ENCODE measurements at regions not wholly inside any gene's neighbourhood (a gene's known extent, or its start where the extent isn't known, plus 50 kb on each side); places are given as distances from the start of the nearest gene placed in this dataset.

DNA sequence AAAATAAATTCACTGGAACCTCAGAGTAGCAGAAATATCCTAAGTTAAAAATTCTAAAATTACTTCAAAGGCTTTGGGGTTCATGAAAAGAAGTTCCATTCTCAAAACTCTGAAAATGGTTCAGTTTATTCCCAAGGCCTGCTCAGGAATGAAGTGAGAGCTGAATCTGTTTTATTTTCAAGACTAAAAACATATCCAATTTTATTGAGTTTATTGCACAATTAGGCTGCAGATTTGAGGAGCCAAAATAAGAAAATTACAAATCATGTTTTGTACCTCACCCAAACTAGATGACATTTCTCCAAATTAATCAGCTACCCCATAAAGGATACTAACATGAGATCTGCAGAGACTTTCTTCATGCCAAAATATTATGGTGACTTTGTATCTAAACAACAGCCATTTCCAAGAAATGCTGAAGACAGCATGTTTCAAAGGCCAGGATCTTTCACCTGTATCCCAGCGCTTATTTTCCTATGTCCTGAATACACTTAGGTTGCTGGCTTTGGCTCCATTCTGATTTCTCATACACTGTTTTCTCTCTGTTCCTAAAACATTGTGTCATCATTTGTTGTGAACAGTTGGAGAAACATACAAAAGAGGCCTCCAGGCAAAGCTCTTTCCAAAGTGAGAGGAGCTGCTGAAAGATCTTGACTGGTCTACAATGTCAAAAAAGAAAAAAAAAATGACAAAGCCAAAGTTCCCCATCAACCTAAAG, 85.7 kb upstream of the F13A1 start:
- H3K4me2 ChIP-seq (ENCODE audit: low read depth, low read length, poor library complexity, severe bottlenecking), result peak overlapping the region; percentile 57

DNA sequence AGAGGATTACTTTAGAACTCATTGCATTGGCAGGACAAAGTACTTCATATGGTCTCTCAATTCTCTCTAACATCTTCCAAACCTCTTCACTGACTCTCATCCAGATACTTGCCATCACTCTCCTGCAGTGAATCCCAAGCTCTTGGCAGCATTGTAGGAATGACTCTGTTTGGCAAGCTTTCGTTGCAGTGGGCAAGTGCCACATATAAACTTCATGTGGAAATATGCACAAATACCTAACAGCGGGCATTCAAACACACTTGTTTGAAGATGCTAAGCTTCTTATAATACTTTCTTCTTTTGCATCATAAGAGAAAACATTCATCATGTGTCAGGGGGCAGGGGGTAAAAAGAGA, 86.2 kb upstream of the F13A1 start:
- Histone ChIP-seq H3K4me2 (ENCODE audit: low read depth, low read length, poor library complexity, severe bottlenecking) (peak overlapping the region; percentile 57), H3K9me2 (replicated peaks; ENCODE audit: insufficient read depth, low read length) (no peaks in the 10 kb centered on the region), H3K27me3 (ENCODE audit: low read length) (no peaks in the 10 kb centered on the region), H3K9me3 (ENCODE audit: insufficient read depth, low read length) (no peaks in the 10 kb centered on the region), H3K4me3 (ENCODE audit: insufficient read depth, low read length, poor library complexity, severe bottlenecking) (peak overlapping the region; percentile 28), H3K27ac (ENCODE audit: low read depth, low read length) (peak overlapping the region; percentile 79), H3K36me3 (ENCODE audit: low read length) (no peaks in the 10 kb centered on the region; the same call in 1 of the 2 replicates), H4K20me1 (ENCODE audit: low read depth, low read length) (no peaks in the 10 kb centered on the region), H2AFZ (ENCODE audit: low read depth, low read length, severe bottlenecking) (peak overlapping the region; percentile 18), H3K79me2 (ENCODE audit: insufficient read depth, low read length) (no peaks in the 10 kb centered on the region), H3K9ac (ENCODE audit: low read length) (peak overlapping the region; percentile 22; the same call in 1 of the 2 replicates), H3F3A (ENCODE audit: insufficient read depth) (peaks cover 19% of the 10 kb centered on the region)
- TF ChIP-seq, protein P1, sequence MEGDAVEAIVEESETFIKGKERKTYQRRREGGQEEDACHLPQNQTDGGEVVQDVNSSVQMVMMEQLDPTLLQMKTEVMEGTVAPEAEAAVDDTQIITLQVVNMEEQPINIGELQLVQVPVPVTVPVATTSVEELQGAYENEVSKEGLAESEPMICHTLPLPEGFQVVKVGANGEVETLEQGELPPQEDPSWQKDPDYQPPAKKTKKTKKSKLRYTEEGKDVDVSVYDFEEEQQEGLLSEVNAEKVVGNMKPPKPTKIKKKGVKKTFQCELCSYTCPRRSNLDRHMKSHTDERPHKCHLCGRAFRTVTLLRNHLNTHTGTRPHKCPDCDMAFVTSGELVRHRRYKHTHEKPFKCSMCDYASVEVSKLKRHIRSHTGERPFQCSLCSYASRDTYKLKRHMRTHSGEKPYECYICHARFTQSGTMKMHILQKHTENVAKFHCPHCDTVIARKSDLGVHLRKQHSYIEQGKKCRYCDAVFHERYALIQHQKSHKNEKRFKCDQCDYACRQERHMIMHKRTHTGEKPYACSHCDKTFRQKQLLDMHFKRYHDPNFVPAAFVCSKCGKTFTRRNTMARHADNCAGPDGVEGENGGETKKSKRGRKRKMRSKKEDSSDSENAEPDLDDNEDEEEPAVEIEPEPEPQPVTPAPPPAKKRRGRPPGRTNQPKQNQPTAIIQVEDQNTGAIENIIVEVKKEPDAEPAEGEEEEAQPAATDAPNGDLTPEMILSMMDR (IDR thresholded peaks at IDR 0.05; ENCODE audit: insufficient read depth, low read length, poor library complexity, severe bottlenecking), result no peak
- no peak for TF ChIP-seq EZH2phosphoT487 (conservative IDR thresholded peaks at IDR 0.05; ENCODE audit: low read length)

More for the DNA sequence above, 85.7 kb upstream of the F13A1 start:
- H3K79me2 ChIP-seq (ENCODE audit: insufficient read depth, low read length), result no peaks in the 10 kb centered on the region
- H3K36me3 ChIP-seq (ENCODE audit: low read length), result no peaks in the 10 kb centered on the region; the same call in 1 of the 2 replicates
- peak overlapping the region; percentile 22; the same call in 1 of the 2 replicates for H3K9ac ChIP-seq (ENCODE audit: low read length)
- H3K9me2 ChIP-seq (replicated peaks; ENCODE audit: insufficient read depth, low read length), result no peaks in the 10 kb centered on the region
- peak overlapping the region; percentile 79 for H3K27ac ChIP-seq (ENCODE audit: low read depth, low read length)
- peak overlapping the region; percentile 18 for H2AFZ ChIP-seq (ENCODE audit: low read depth, low read length, severe bottlenecking)
- no peaks in the 10 kb centered on the region for H3K27me3 ChIP-seq (ENCODE audit: low read length)
- TF ChIP-seq EZH2phosphoT487 (conservative IDR thresholded peaks at IDR 0.05; ENCODE audit: low read length), result no peak
- TF ChIP-seq, protein P1 (IDR thresholded peaks at IDR 0.05; ENCODE audit: insufficient read depth, low read length, poor library complexity, severe bottlenecking), result no peak
- no peaks in the 10 kb centered on the region for H3K9me3 ChIP-seq (ENCODE audit: insufficient read depth, low read length)
- H4K20me1 ChIP-seq (ENCODE audit: low read depth, low read length), result no peaks in the 10 kb centered on the region
- H3F3A ChIP-seq (ENCODE audit: insufficient read depth), result peaks cover 19% of the 10 kb centered on the region
- no peak overlapping the region for H3K4me3 ChIP-seq (ENCODE audit: insufficient read depth, low read length, poor library complexity, severe bottlenecking)

DNA sequence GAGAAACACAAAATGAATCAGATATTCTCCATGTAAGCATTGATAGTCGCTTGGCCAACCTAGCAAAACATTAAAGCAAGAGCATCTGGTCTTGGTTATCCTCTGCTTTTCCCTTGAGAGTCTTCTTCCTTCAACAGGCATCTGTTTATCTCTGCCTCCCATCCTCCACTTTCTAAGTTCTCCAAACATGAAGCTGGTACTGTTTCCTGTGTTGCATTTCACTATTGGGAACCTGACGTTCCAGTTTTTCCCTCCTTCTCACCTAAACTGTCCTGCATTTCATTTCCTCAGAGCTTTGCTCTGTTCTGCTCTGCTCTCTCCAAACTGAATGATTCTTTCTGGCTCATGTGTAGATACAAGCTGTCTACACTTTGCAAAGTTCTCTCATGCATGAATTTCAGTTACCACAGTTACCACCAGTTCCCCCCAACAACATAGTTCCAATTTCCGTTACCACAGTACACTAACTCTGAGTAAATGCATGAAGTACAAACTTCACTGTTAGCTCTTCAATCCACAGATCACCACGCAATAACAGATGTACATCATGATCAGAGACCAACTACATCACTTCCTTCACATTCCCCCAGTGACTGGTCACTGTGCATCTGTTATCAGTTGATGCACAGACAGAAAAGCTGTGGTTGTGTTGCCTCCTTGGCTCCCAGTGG, 86.7 kb upstream of the F13A1 start:
- peak overlapping the region; percentile 22; the same call in 1 of the 2 replicates for H3K9ac ChIP-seq (ENCODE audit: low read length)
- H3K9me2 ChIP-seq (replicated peaks; ENCODE audit: insufficient read depth, low read length), result no peaks in the 10 kb centered on the region
- peaks cover 19% of the 10 kb centered on the region for H3F3A ChIP-seq (ENCODE audit: insufficient read depth)
- TF ChIP-seq EZH2phosphoT487 (conservative IDR thresholded peaks at IDR 0.05; ENCODE audit: low read length), result no peak
- TF ChIP-seq, protein P1 (IDR thresholded peaks at IDR 0.05; ENCODE audit: insufficient read depth, low read length, poor library complexity, severe bottlenecking), result no peak
- H3K4me3 ChIP-seq (ENCODE audit: insufficient read depth, low read length, poor library complexity, severe bottlenecking), result peak overlapping the region; percentile 24
- H3K4me2 ChIP-seq (ENCODE audit: low read depth, low read length, poor library complexity, severe bottlenecking), result peak overlapping the region; percentile 57
- no peaks in the 10 kb centered on the region for H4K20me1 ChIP-seq (ENCODE audit: low read depth, low read length)
- H3K9me3 ChIP-seq (ENCODE audit: insufficient read depth, low read length), result no peaks in the 10 kb centered on the region
- peak overlapping the region; percentile 18 for H2AFZ ChIP-seq (ENCODE audit: low read depth, low read length, severe bottlenecking)
- no peaks in the 10 kb centered on the region for H3K27me3 ChIP-seq (ENCODE audit: low read length)
- peak overlapping the region; percentile 79 for H3K27ac ChIP-seq (ENCODE audit: low read depth, low read length)
- no peaks in the 10 kb centered on the region; the same call in 1 of the 2 replicates for H3K36me3 ChIP-seq (ENCODE audit: low read length)
- H3K79me2 ChIP-seq (ENCODE audit: insufficient read depth, low read length), result no peaks in the 10 kb centered on the region
